HG02981 (cell line): ENCODE measurements at regions not wholly inside any gene's neighbourhood (a gene's known extent, or its start where the extent isn't known, plus 50 kb on each side); places are given as distances from the start of the nearest gene placed in this dataset.
"Not testable (repeated sequence)": the region's sequence is repeated elsewhere in the genome, so short reads cannot be mapped to it uniquely, and the experiment has no call there.

Experiments used
- ATAC-seq: cut with Tn5 transposase; IDR thresholded peaks from one replicate; pipeline ENCODE4 v1.9.1; 2021; ENCODE audit warnings: mild to moderate bottlenecking, moderate library complexity; ENCODE audit not compliant: unreplicated experiment

DNA sequence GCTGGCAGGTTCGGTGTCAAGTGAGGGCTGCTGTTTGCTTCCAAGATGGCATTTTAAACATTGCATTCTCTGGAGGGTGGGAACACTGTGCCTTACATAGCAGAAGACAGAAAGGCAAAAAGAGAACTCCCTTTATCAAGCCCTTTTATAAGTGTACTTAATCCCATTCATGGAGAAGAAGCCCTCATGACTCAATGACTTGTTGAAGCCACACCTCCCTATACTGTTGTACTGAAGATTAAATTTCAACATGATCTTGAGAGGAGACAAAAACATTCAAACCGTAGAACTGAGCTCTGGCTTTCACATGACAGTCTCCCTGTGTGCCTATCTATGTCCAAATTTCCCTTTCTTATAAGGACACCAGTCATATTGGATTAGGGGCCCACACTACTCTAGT is 443.4 kb upstream of the CDIN1 start:
- no peak for ATAC-seq

DNA sequence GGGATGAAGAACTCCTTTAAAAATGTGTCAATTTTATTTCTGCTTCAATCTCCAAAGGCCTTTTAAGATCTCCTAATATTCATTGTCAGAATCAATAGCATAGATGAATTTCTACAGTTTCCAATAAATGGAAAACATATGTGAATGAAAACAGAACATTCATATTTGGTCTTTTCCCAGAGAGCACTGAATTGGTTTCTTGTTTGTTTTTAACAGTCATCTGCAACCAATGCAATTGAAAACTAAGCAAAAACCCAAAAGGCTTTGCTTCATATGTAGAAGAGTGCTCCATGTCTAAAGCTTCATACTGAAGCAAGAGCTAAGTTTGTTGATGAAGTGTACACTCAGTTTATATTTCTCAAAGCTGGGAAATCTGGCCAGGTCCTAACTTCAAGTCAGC is 426.5 kb upstream of the CDIN1 start:
- no peak for ATAC-seq

- no peak for ATAC-seq
Measured at GRCh38 chr15:36156879-36157427, 422.5 kb upstream of the CDIN1 start.

DNA sequence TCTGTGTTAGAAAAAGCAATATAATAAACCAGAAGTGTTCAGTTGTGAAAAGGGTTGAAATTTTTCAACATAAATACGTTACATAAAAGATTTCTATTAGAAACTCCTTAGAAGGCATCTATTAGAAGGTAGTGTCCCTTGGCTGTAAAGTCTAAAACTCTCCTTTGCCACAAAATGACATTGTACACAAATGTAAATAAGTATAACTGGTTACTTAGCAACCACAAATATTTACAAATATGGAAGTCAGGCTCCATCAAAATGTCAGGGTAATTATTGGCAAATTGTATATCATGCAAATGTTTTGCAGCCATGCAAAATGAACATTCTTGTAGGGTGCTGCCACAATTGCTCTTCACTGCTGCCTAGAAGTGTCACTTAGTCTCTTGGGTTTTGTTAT is 419.1 kb upstream of the CDIN1 start:
- ATAC-seq = no peak

DNA sequence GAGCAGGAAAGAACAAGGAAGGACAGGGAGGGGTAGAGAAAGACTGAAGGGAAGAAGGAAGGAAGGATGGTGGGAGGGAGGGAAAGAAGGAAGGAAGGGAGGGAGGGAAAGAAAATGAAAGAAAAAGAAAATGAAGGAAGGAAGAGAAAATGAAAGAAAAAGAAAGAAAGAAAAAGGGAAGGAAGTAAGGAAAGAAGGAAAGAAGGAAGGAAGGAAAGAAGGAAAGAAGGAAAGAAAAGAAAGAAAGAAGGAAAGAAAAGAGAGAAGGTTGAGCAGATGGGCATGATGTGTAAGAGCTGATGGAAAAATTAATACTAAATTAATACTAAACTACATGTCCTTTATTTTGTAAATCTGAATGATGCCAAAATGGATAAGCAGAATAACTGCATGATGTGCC is 418.3 kb upstream of the CDIN1 start:
- ATAC-seq = no peak

GRCh38 chr15:36161771-36162212 is 417.6 kb upstream of the CDIN1 start:
- no peak for ATAC-seq

- not testable (repeated sequence) for ATAC-seq
Measured at GRCh38 chr15:36163983-36164382, 415.4 kb upstream of the CDIN1 start.

- no peak for ATAC-seq
Measured at GRCh38 chr15:36172955-36173354, 406.5 kb upstream of the CDIN1 start.

DNA sequence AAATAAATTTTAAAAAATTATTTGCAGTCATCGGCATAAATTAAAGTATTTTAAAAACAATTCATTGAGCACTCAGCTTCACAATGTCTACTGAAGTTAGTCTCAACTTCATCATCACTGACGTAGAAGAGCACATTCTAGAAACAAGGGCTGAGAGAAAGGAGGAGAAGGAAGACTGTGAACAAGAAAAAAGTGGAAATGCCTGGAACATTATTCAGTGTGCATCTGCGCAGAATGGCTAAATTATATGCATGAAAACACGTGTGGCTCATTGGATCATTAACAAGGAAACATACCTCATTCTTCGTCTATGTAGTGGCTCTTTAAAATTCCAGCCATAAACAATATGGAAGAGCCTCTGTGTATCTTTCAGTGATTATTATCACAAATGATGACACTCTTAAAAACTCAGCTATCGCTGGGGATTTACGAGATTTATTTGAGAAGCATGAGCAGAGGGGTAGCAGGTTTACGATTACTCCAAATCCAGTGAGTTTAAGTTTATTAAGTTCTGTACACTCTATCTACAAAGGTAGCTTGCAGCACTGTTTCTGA is 404.2 kb upstream of the CDIN1 start:
- ATAC-seq = no peak

DNA sequence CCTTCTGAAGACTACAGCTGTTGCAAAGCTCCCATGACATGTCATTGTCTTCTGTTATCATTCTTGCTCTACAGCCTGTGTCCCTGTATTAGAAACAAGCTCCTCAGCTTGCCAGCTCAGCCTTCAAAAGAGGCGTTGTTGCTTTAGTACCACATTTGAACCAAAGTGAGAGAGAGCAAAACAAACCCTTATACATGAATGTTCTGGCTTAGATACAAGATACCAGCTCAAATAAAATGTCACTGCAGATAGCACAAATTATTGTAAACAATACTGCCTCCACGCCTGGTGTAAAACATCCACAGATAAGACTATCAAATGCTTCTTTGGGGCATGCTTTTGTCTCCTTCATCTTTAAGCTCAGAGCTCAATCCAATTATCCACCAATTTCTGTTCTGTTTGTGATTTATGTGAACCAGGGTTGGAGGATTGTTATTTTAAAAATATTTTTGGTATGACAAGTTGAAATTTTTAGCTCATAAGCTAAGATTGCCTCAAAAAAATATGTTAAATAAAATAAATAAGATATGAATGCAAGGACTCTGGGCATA is 403.6 kb upstream of the CDIN1 start:
- no peak for ATAC-seq

GRCh38 chr15:36177590-36178302 is 401.7 kb upstream of the CDIN1 start:
- no peak for ATAC-seq

DNA sequence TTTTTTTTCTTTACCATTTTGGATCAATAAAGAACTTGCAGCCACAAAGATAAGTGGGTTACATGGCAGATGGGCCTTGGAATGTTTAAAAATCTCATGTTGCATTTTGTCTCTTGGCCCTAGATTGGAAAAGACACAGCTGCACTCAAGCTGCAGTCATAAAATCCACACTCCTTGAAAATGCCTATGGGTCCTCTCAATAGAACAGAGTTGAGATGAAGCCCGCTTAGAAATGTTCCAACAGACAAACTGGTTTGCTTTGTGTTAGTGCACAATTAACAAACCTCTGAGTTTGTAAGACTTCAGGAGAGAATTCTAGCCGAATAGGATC is 401.2 kb upstream of the CDIN1 start:
- ATAC-seq = no peak

- no peak for ATAC-seq
Measured at GRCh38 chr15:36183201-36183600, 396.2 kb upstream of the CDIN1 start.

DNA sequence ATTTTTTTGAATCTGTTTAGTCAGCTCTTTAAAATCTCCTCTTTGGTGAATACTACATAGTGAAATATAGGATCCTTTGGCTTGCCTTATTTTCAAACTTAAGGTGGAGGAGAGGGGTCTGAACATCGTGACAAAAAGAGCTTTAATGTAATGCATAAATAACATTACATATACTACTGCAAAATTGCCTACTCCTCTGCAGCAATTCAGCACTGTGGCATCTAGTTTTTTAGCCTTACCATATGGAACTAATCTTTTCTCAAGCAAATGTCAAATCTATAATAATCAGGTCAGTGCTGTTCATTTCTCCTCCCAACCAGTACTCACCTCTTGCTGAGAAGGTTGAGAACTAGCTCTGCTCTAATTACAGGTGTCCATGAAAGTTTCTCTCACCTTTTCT is 394.0 kb upstream of the CDIN1 start:
- no peak for ATAC-seq

DNA sequence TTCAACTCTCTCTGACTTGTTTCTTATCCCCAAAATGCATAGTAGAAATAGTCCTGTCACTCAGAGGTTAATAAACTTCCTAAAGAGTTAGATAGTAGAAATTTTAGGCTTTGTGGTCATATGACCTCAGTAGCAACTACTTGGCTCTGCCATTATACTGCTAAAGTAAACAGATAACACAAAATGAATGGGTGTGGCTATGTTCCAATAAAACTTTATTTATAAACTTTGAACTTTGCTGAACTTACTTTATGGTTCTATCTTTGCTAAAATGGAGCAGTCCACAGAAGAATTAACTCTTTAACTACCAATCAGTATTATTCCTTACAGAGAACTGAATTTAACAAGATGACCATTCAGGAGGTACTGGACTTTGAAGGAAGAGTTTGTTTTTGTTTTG is 393.6 kb upstream of the CDIN1 start:
- ATAC-seq = no peak

GRCh38 chr15:36186376-36186775 is 393.1 kb upstream of the CDIN1 start:
- no peak for ATAC-seq

- ATAC-seq = no peak
Measured at GRCh38 chr15:36191459-36191858, 388.0 kb upstream of the CDIN1 start.

GRCh38 chr15:36195361-36196007 is 383.9 kb upstream of the CDIN1 start:
- ATAC-seq = not testable (repeated sequence)

- ATAC-seq = no peak
Measured at GRCh38 chr15:36208868-36209582, 370.4 kb upstream of the CDIN1 start.

DNA sequence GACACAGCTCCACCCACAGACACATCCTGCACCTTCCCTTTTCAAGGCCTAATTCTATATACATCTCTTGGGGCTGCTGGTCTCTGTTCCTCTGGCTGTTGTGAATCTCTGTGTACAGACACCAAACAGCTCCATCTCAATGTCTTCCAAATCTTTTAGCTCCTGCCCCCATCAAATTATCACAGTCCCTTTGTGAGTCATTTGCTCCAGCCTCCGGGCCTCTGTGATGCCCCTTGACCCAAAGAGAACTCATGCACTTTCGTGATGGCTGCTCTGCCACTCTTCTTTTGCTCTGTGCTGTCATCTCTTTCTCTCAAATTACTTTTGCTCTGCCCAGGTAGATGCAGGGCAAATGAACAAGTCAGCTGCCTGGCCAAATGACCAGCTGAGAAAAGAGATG is 369.0 kb upstream of the CDIN1 start:
- no peak for ATAC-seq

DNA sequence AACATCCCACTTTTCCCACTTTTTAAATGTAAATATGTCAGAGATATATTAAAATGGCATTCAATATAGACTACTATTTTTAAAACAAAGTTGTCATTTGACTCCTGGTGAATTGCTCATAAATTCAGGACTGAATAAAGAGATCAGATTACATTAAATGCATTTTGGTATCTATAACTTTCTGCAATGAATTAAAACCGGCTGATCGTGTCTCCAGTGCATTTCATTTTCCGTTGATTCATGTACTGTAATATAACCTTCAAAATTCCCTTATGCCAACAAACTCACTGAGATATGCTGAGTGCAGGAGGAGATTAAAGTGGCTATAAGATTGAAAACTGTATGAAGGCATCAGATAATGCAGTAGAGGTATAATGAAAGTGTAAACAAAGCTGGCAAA is 361.1 kb upstream of the CDIN1 start:
- no peak for ATAC-seq
